A549 (cell line): ENCODE measurements at regions not wholly inside any gene's neighbourhood (a gene's known extent, or its start where the extent isn't known, plus 50 kb on each side); places are given as distances from the start of the nearest gene placed in this dataset.

ENCODE experiments used
- ATAC-seq, 2 experiments: fragments of 200-7000 bp in 1 of 2; fragments of >200 bp in 1 of 2; cut with Nextera tagmentation in 1 of 2; cut with Tn5 transposase in 1 of 2; 3 replicates each; pipeline versions ENCODE4 v1.8.0 to v1.9.1; 2018 to 2020; ENCODE audit warnings: mild to moderate bottlenecking in 1 of 2, moderate library complexity in 1 of 2
- CTCF ChIA-PET: fragments of 300-600 bp; sonication (Branson Sonifier 250); formaldehyde crosslinking; extraction: SDS; loops from one replicate; lab custom pipeline; 2021; ENCODE audit warnings: antibody characterized with exemption, inconsistent platforms; lab: Yijun Ruan, JAX
- POLR2A ChIA-PET: fragments of 350-600 bp; formaldehyde crosslinking; extraction: SDS; loops from one replicate; lab custom pipeline; 2021; ENCODE audit warnings: antibody characterized with exemption, inconsistent platforms; lab: Yijun Ruan, JAX
- DNase-seq, 2 experiments: peaks; one replicate each; pipeline versions ENCODE4 v3.0.0 to v3.0.0-alpha.2; 2011 to 2016; ENCODE audit warnings: low read depth in 1 of 2, low spot score in 1 of 2
- FAIRE-seq: peaks from 2 replicates; lab custom pipeline; 2011; peaks lifted over from hg19 to GRCh38; lab: Jason Lieb, UNC
- H3K27ac ChIP-seq, 2 experiments: fragments of >200 bp; sonication (Bioruptor Twin); formaldehyde crosslinking; 3 replicates each; pipeline ENCODE4 v1.5.1; 2016 to 2017
- H3K4me1 ChIP-seq: fragments of >200 bp; sonication (Bioruptor Twin); formaldehyde crosslinking; 3 replicates; pipeline ENCODE4 v1.6.1; 2016
- H3K4me2 ChIP-seq: fragments of >200 bp; sonication (Bioruptor Twin); formaldehyde crosslinking; 3 replicates; pipeline ENCODE4 v1.6.1; 2016
- H3K4me3 ChIP-seq: fragments of >200 bp; sonication (Bioruptor Twin); formaldehyde crosslinking; 3 replicates; pipeline ENCODE4 v1.5.1; 2016
- H3K9me3 ChIP-seq: fragments of >200 bp; sonication (Bioruptor Twin); formaldehyde crosslinking; 3 replicates; pipeline ENCODE4 v1.6.1; 2016
- ATOH8 ChIP-seq: fragments of 250-450 bp; sonication (Bioruptor Pico); IDR thresholded peaks from 2 replicates; pipeline ENCODE4 v1.5.0; 2020; ENCODE audit warnings: low read depth, mild to moderate bottlenecking, moderate library complexity
- CBX2 ChIP-seq: fragments of 200-600 bp; sonication (generic); IDR thresholded peaks from 2 replicates; pipeline ENCODE4 v1.6.1; 2016; ENCODE audit warnings: low read depth, mild to moderate bottlenecking, borderline replicate concordance
- EHMT2 ChIP-seq: fragments of 200-600 bp; sonication (generic); IDR thresholded peaks from 2 replicates; pipeline ENCODE4 v1.6.1; 2016; ENCODE audit warnings: antibody characterized with exemption, low read depth, mild to moderate bottlenecking, moderate library complexity
- EP300 ChIP-seq, 2 experiments: fragments of >200 bp; sonication (Bioruptor Twin); formaldehyde crosslinking; IDR thresholded peaks; 2 replicates in 1 of 2; 3 replicates in 1 of 2; pipeline ENCODE4 v1.6.1; 2016 to 2017
- ESRRA ChIP-seq: fragments of 150-350 bp; IDR thresholded peaks from 2 replicates; pipeline ENCODE4 v1.6.1; 2014; ENCODE audit warnings: mild to moderate bottlenecking, low read length, borderline replicate concordance
- FOSB ChIP-seq: fragments of 250-450 bp; sonication (Bioruptor Pico); IDR thresholded peaks from 2 replicates; pipeline ENCODE4 v1.5.0; 2020; ENCODE audit warnings: mild to moderate bottlenecking, moderate library complexity
- FOSL2 ChIP-seq, 2 experiments: fragments of 450-650 bp in 1 of 2; fragments of >200 bp in 1 of 2; sonication (Bioruptor Twin) in 1 of 2; formaldehyde crosslinking; IDR thresholded peaks; 2 replicates each; pipeline versions ENCODE4 v1.5.0 to v1.6.1; 2016 to 2020; ENCODE audit warnings: mild to moderate bottlenecking in 1 of 2, moderate library complexity in 1 of 2
- HMGXB4 ChIP-seq: fragments of 250-450 bp; sonication (Bioruptor Pico); IDR thresholded peaks from 2 replicates; pipeline ENCODE4 v1.5.0; 2021; ENCODE audit warnings: mild to moderate bottlenecking, moderate library complexity, borderline replicate concordance
- HOXB13 ChIP-seq: fragments of 250-450 bp; sonication (Bioruptor Pico); IDR thresholded peaks from 2 replicates; pipeline ENCODE4 v1.5.0; 2020; ENCODE audit warnings: low read depth, mild to moderate bottlenecking, moderate library complexity
- HOXB5 ChIP-seq: fragments of 250-450 bp; sonication (Bioruptor Pico); IDR thresholded peaks from 2 replicates; pipeline ENCODE4 v1.5.0; 2020; ENCODE audit warnings: mild to moderate bottlenecking, moderate library complexity
- KDM1A ChIP-seq: fragments of 200-600 bp; sonication (generic); IDR thresholded peaks from 2 replicates; pipeline ENCODE4 v1.6.1; 2016; ENCODE audit warnings: low read depth, mild to moderate bottlenecking
- MYC ChIP-seq: IDR thresholded peaks from 2 replicates; pipeline ENCODE4 v1.6.1; 2012; ENCODE audit warnings: mild to moderate bottlenecking, inconsistent platforms, low read length, improper control_type of control experiment, borderline replicate concordance
- NPAS2 ChIP-seq: fragments of 250-450 bp; sonication (Bioruptor Pico); IDR thresholded peaks from 2 replicates; pipeline ENCODE4 v1.8.0; 2022; ENCODE audit warnings: mild to moderate bottlenecking, moderate library complexity, borderline replicate concordance
- NR3C1 ChIP-seq: fragments of >200 bp; sonication (Bioruptor Twin); formaldehyde crosslinking; IDR thresholded peaks from 3 replicates; pipeline ENCODE4 v1.6.1; 2017
- PBX3 ChIP-seq: IDR thresholded peaks from 2 replicates; pipeline ENCODE4 v1.6.1; 2012
- PHF8 ChIP-seq: fragments of 200-600 bp; sonication (generic); IDR thresholded peaks from 2 replicates; pipeline ENCODE4 v1.6.1; 2016; ENCODE audit warnings: low read depth, mild to moderate bottlenecking, antibody characterized with exemption, moderate library complexity, borderline replicate concordance
- POLR2A ChIP-seq: IDR thresholded peaks from 2 replicates; pipeline ENCODE4 v1.6.1; 2012; ENCODE audit warnings: mild to moderate bottlenecking, low read length
- POLR2AphosphoS2 ChIP-seq: conservative IDR thresholded peaks from 2 replicates; pipeline ENCODE4 v1.6.1; 2012; ENCODE audit warnings: low read length, improper control_type of control experiment, inconsistent platforms
- RAD21 ChIP-seq, 2 experiments: fragments of >200 bp in 1 of 2; sonication (Bioruptor Twin) in 1 of 2; formaldehyde crosslinking in 1 of 2; IDR thresholded peaks in 1 of 2; conservative IDR thresholded peaks in 1 of 2; 2 replicates in 1 of 2; 3 replicates in 1 of 2; pipeline ENCODE4 v1.6.1; 2012 to 2018; ENCODE audit warnings: inconsistent platforms in 1 of 2
- RCOR1 ChIP-seq: fragments of 150-350 bp; IDR thresholded peaks from 2 replicates; pipeline ENCODE4 v1.6.1; 2014; ENCODE audit warnings: antibody characterized with exemption, low read length, low read depth
- RNF2 ChIP-seq: fragments of 200-600 bp; sonication (generic); IDR thresholded peaks from 2 replicates; pipeline ENCODE4 v1.6.1; 2016; ENCODE audit warnings: low read depth, mild to moderate bottlenecking, antibody characterized with exemption, moderate library complexity, borderline replicate concordance
- SMC3 ChIP-seq: fragments of >200 bp; sonication (Bioruptor Twin); formaldehyde crosslinking; IDR thresholded peaks from 3 replicates; pipeline ENCODE4 v1.6.1; 2018; ENCODE audit warnings: inconsistent platforms
- USF2 ChIP-seq: fragments of 450-650 bp; IDR thresholded peaks from 2 replicates; pipeline ENCODE4 v1.6.1; 2014; ENCODE audit warnings: antibody characterized with exemption
- ZNF302 ChIP-seq: fragments of 250-450 bp; sonication (Bioruptor Pico); IDR thresholded peaks from 2 replicates; pipeline ENCODE4 v1.9.0; 2021; ENCODE audit warnings: inconsistent platforms, mild to moderate bottlenecking, moderate library complexity
- WGBS: methylation state at CpG from one replicate; pipeline ENCODE4 v1.1.6; 2017; ENCODE audit errors: missing lambda C conversion rate; 5-methylcytosine and 5-hydroxymethylcytosine counted together

- Histone ChIP-seq H3K9me3 (no peaks in the 10 kb centered on the region), H3K4me1 (no peaks in the 10 kb centered on the region), H3K4me2 (no peak overlapping the region), H3K4me3 (no peak overlapping the region), H3K27ac (no peak overlapping the region)
- ChIA-PET POLR2A (no interaction called here), CTCF (no interaction called here)
- ATAC-seq, result no peak
- 77% methylated on average over 2 of the region's 2 CpGs for WGBS
- no peak for FAIRE-seq
- no peak for DNase-seq
- TF ChIP-seq NPAS2 (CRISPR knock-in tag) (no peak), CBX2 (no peak), RCOR1 (no peak), ESRRA (no peak), EHMT2 (no peak)
These were observed 452.4 kb upstream of the AKR1E2 start for GRCh38 chr10:4373612-4374011.

DNA sequence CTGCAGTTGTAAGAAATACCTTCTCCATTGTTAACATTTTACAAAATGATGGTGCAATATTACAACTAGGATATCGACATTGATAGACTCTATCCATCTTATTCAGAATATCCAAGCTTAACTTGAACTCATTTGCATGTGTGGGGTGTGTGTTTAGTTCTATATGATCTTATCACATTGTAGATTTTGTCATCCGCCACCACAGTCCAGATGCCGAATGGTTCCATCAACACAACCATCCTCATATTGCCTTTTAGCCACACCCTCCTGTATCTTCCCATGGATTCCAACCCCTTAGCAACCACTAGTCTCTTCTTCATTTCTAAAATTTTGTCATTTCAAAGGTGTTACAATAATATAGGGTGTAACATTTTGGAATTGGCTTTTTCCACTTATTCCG is 452.9 kb upstream of the AKR1E2 start:
- ChIA-PET POLR2A (no interaction called here), CTCF (no interaction called here)
- H3K27ac ChIP-seq, result no peak overlapping the region
- no peaks in the 10 kb centered on the region for H3K4me1 ChIP-seq
- H3K4me3 ChIP-seq, result no peak overlapping the region
- no peaks in the 10 kb centered on the region for H3K9me3 ChIP-seq
- DNase-seq (no peak), FAIRE-seq (no peak)
- WGBS, result 82% methylated on average over 4 of the region's 4 CpGs
- TF ChIP-seq FOSL2 (IDR thresholded peaks at IDR 0.05) (no peak), FOSL2 (CRISPR knock-in tag; IDR thresholded peaks at IDR 0.05) (no peak), PBX3 (no peak), POLR2AphosphoS2 (no peak), PHF8 (no peak), EP300 (IDR thresholded peaks at IDR 0.05) (no peak), MYC (no peak), POLR2A (no peak), SMC3 (no peak), RNF2 (no peak), KDM1A (no peak), HMGXB4 (no peak), EHMT2 (no peak), ATOH8 (CRISPR knock-in tag) (no peak), ZNF302 (no peak)
- TF ChIP-seq, all 56 proteins: peak for 0
- ATAC-seq, result no peak
- H3K4me2 ChIP-seq, result no peak overlapping the region

- DNase-seq (no peak), ATAC-seq (no peak), FAIRE-seq (no peak)
- Histone ChIP-seq H3K4me2 (no peak overlapping the region), H3K4me3 (no peak overlapping the region), H3K27ac (no peak overlapping the region), H3K4me1 (no peaks in the 10 kb centered on the region), H3K9me3 (no peaks in the 10 kb centered on the region)
- POLR2A ChIA-PET, result no interaction called here
- TF ChIP-seq NPAS2 (CRISPR knock-in tag), result no peak
- no peak for TF ChIP-seq RAD21 (conservative IDR thresholded peaks at IDR 0.05 in 1 of 2, IDR thresholded peaks at IDR 0.05 in 1 of 2)
- no peak for TF ChIP-seq RNF2
- TF ChIP-seq SMC3, result no peak
- TF ChIP-seq HOXB13 (CRISPR knock-in tag), result no peak
- TF ChIP-seq FOSB (CRISPR knock-in tag), result no peak
- no peak for TF ChIP-seq NR3C1
- no peak for TF ChIP-seq USF2
- TF ChIP-seq HOXB5 (CRISPR knock-in tag), result no peak
- WGBS, result 71% methylated on average over 6 of the region's 6 CpGs
- CTCF ChIA-PET, result no interaction called here
These were observed 453.4 kb upstream of the AKR1E2 start for GRCh38 chr10:4372601-4373000.
